SU-DHL-6 (cell line): ENCODE measurements at regions not wholly inside any gene's neighbourhood (a gene's known extent, or its start where the extent isn't known, plus 50 kb on each side); places are given as distances from the start of the nearest gene placed in this dataset.

ENCODE experiments used
- EZH2phosphoT487 ChIP-seq: fragments of 200-600 bp; sonication (generic), shearing (Covaris generic); conservative IDR thresholded peaks from 2 replicates; pipeline ENCODE4 v1.6.1; 2018; ENCODE audit warnings: mild to moderate bottlenecking, antibody characterized with exemption, low read length, moderate library complexity, mixed read lengths
- TF ChIP-seq, protein P1 (sequence below): fragments of 200-600 bp; sonication (generic); IDR thresholded peaks from one replicate; pipeline ENCODE4 v1.5.1; 2017; ENCODE audit warnings: antibody characterized with exemption, mild to moderate bottlenecking, low read length, moderate library complexity; ENCODE audit not compliant: insufficient read depth, poor library complexity, severe bottlenecking

DNA sequence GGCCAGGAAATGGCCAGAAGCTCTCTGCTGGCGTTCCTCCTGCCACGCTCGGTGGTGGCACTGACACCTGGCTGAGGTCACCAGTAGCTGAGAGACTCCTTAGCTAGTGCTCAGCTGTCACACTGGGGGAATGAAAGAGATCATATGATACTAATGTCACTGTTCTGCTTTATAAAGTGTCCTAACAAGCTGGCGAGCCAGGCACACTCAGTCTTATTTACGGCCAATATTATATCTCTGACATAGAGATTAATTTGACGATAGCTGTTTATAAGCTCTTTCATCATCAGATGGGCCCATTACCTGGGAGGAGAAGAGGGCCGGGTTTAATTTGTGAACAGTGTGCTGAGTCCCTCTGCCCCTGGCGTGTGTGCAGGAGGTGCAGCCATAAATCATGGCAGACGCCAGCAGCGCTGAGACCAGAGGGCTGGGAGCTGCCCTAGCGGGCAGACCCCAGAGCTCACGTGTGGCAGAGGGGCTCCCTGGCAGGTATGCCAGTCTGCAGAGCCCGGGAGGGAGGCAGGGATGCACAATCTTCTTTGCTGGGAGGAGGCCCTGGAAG, 246.5 kb downstream of the HAUS1 start:
- TF ChIP-seq, protein P1, sequence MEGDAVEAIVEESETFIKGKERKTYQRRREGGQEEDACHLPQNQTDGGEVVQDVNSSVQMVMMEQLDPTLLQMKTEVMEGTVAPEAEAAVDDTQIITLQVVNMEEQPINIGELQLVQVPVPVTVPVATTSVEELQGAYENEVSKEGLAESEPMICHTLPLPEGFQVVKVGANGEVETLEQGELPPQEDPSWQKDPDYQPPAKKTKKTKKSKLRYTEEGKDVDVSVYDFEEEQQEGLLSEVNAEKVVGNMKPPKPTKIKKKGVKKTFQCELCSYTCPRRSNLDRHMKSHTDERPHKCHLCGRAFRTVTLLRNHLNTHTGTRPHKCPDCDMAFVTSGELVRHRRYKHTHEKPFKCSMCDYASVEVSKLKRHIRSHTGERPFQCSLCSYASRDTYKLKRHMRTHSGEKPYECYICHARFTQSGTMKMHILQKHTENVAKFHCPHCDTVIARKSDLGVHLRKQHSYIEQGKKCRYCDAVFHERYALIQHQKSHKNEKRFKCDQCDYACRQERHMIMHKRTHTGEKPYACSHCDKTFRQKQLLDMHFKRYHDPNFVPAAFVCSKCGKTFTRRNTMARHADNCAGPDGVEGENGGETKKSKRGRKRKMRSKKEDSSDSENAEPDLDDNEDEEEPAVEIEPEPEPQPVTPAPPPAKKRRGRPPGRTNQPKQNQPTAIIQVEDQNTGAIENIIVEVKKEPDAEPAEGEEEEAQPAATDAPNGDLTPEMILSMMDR: no peak
- TF ChIP-seq EZH2phosphoT487: no peak
